Adrenal gland (tissue), 5 donors: ENCODE measurements at regions not wholly inside any gene's neighbourhood (a gene's known extent, or its start where the extent isn't known, plus 50 kb on each side); places are given as distances from the start of the nearest gene placed in this dataset.

Source experiments
- CTCF ChIP-seq, 6 experiments: fragments of 450-650 bp in 4 of 6; fragments of 200-600 bp in 2 of 6; sonication (generic) in 1 of 6; IDR thresholded peaks; 1 replicate in 5 of 6; 2 replicates in 1 of 6; pipeline versions ENCODE4 v1.5.1 to v1.8.0; 2016 to 2021; ENCODE audit warnings: antibody characterized with exemption in 6 of 6, mild to moderate bottlenecking in 2 of 6, moderate library complexity in 1 of 6
- POLR2A ChIP-seq, 2 donors: fragments of 450-650 bp; IDR thresholded peaks; one replicate each; pipeline ENCODE4 v1.6.1; 2017; ENCODE audit warnings: antibody characterized with exemption in 2 of 2, mild to moderate bottlenecking in 2 of 2, moderate library complexity in 1 of 2
- donor health status: DM: no; HTN: no; CAD: no.

GRCh38 chr2:176531608-176532007 lies 262.4 kb downstream of the MTX2 start:
- TF ChIP-seq POLR2A (IDR thresholded peaks at IDR 0.05) (no peak), CTCF (IDR thresholded peaks at IDR 0.05) (no peak)
